ENCODE measurements at regions not wholly inside any gene's neighbourhood (a gene's known extent, or its start where the extent isn't known, plus 50 kb on each side); places are given as distances from the start of the nearest gene placed in this dataset.

DNA sequence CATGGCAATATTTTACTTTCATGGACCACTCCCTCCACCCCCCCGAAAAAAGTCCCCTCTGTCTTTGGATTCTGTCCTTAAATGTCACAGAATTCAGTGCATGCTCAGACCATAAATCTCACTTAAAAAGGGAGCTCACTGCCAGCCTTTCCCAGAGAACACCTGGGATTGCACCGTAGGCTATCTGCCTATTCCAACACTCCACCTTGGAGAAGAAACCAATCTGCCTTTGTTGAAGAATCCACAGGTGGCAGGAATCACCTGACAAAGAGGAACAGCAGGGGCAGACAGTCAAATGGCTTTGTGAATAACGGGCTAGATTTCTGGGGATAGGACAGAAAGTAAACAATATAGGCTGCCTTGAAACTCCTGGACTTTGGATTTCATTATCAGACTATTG, 306.7 kb upstream of the BRINP1 start:
- no peak for TF ChIP-seq CTCF (IDR thresholded peaks at IDR 0.05; ENCODE audit: low read depth, low read length, poor library complexity, severe bottlenecking)
- no peak for TF ChIP-seq EZH2phosphoT487 (IDR thresholded peaks at IDR 0.05; ENCODE audit: borderline replicate concordance, low read length)

All from DOHH2 (cell line).